AG09319 (cell line): ENCODE measurements at regions not wholly inside any gene's neighbourhood (a gene's known extent, or its start where the extent isn't known, plus 50 kb on each side); places are given as distances from the start of the nearest gene placed in this dataset.
"Not testable (repeated sequence)": the region's sequence is repeated elsewhere in the genome, so short reads cannot be mapped to it uniquely, and the experiment has no call there.

Source experiments
- DNase-seq: peaks from one replicate; pipeline ENCODE4 v3.0.0-alpha.2; 2010; ENCODE audit warnings: low read depth; ENCODE audit errors: extremely low read depth
- TF ChIP-seq, protein P1 (sequence below): IDR thresholded peaks from 2 replicates; pipeline ENCODE4 v1.5.1; 2011; ENCODE audit warnings: low read depth, mild to moderate bottlenecking, inconsistent platforms, low read length, moderate library complexity

DNA sequence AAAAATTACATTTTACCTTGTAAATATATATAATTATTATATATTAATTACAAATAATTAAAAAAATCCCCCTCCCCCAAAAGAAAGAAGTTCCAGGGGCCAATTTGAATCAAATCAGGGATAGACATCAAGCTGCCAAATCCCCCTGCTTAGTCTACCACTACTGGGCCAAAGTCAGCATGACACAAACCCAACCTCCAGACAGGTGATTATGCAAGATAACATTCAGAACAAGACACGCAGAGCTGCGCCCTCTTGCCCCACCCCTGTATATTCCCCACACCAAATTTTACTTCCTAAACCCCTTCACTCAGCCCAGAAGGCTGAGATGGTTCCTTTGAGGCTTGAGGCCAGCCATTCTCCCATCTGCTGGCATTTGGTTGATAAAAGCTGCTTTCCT lies 2059.1 kb upstream of the CDH6 start:
- no peak for DNase-seq

DNA sequence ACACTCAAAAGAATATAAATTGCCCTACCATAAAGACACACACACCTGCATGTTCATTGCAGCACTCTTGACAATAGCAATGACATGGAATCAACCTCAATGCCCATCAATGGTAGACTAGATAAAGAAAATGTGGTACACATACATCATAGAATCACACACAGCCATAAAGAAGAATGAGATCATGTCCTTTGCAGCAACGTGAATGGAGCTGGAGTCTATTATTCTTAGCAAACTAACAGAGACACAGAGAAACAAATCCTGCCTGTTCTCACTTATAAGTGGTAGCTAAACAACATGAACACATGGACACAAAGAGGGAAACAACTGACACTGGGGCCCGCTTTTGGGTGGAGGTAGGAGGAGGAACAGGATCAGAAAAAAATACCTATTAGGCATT lies 2062.2 kb upstream of the CDH6 start:
- DNase-seq: no peak
- TF ChIP-seq, protein P1, sequence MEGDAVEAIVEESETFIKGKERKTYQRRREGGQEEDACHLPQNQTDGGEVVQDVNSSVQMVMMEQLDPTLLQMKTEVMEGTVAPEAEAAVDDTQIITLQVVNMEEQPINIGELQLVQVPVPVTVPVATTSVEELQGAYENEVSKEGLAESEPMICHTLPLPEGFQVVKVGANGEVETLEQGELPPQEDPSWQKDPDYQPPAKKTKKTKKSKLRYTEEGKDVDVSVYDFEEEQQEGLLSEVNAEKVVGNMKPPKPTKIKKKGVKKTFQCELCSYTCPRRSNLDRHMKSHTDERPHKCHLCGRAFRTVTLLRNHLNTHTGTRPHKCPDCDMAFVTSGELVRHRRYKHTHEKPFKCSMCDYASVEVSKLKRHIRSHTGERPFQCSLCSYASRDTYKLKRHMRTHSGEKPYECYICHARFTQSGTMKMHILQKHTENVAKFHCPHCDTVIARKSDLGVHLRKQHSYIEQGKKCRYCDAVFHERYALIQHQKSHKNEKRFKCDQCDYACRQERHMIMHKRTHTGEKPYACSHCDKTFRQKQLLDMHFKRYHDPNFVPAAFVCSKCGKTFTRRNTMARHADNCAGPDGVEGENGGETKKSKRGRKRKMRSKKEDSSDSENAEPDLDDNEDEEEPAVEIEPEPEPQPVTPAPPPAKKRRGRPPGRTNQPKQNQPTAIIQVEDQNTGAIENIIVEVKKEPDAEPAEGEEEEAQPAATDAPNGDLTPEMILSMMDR: no peak

More for the DNA sequence above, 2059.1 kb upstream of the CDH6 start:
- TF ChIP-seq, protein P1: no peak

DNA sequence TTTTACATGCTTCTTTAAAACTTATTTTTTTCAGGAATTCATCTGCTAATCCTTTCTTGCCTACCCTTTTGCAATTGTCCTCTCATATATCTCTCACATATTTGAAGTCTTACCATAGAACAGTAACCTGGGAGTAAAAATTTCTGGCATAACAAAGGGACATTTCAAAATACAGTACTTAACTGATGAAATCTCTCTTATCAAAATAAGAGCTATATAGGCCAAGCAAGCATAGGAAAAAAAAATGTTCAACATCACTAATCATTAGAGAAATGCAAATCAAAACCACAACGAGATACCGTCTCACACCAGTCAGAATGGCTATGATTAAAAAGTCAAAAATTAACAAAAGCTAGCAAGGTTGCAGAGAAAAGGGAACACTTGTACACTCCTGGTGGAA lies 2062.7 kb upstream of the CDH6 start:
- DNase-seq: no peak
- TF ChIP-seq, protein P1: no peak

DNA sequence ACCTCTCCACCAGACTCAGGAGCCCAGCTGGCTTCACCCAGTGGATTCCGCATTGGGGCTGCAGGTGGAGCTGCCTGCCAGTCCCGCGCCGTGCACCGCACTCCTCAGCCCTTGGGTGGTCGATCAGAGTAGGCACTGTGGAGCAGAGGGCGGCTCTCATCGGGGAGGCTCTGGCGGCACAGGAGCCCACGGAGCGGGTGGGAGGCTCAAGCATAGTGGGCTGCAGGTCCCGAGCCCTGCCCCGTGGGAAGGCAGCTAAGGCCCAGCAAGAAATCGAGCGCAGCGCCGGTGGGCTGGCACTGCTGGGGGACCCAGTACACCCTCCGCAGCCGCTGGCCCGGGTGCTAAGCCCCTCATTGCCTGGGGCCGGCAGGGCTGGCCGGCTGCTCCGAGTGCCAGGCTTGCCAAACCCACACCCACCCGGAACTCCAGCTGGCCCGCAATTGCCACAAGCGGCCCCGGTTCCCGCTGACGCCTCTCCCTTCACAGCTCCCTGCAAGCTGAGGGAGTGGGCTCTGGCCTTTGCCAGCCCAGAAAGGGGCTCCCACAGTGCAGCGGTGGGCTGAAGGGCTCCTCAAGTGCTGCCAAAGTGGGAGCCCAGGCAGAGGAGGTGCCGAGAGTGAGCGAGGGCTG lies 2065.8 kb upstream of the CDH6 start:
- DNase-seq: not testable (repeated sequence)

DNA sequence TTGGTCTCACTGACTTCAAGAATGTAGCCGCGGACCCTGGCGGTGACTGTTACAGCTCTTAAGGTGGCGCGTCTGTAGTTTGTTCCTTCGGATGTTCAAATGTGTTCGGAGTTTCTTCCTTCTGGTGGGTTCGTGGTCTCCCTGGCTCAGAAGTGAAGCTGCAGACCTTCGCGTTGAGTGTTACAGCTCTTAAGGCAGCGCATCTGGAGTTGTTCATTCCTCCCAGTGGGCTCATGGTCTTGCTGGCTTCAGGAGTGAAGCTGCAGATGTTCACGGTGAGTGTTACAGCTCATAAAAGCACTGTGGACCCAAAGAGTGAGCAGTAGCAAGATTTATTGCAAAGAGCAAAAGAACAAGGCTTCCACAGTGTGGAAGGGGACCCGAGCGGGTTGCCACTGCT lies 2067.0 kb upstream of the CDH6 start:
- DNase-seq: not testable (repeated sequence)

DNA sequence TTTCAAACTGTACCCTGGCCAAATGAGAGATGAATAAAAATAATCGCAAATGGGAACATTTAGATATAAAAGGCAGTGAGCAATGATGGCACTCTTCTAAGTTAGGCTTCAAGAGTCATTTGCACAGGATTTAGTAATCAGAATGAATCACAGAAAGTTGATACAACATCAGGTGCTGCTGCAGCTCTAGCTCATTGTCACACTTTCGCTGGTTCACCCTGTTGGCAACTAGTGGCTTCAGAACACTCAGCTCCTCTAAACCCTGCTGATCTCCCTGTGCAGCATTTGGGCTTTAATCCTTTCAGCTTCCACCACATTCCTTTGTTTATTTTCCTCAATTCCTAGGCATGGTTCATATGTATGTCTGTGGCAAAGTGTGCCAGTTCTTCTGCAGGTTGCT lies 2071.2 kb upstream of the CDH6 start:
- TF ChIP-seq, protein P1: no peak
- no peak for DNase-seq

DNA sequence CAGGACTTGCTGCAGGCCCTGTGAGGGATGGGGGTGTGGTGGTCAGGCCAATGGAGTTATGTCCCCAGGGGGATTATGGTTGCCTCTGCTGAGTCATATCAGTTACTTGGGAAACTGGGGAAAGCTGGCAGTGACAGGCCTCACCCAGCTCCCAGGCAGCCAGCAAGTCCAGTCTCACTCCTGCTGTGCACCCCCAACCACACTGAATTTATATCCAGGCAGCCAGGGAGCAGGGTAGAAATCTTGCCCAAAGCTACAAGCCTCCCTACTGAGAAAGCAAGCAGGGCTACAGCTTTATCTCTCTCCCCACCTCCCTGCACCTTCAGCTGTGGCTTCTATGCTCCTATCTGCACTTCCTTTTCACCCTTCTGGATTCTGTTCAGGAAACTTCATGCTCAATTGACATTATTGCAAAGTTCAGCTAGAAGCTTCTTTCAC lies 2076.0 kb upstream of the CDH9 start:
- TF ChIP-seq, protein P1: no peak
- no peak for DNase-seq

DNA sequence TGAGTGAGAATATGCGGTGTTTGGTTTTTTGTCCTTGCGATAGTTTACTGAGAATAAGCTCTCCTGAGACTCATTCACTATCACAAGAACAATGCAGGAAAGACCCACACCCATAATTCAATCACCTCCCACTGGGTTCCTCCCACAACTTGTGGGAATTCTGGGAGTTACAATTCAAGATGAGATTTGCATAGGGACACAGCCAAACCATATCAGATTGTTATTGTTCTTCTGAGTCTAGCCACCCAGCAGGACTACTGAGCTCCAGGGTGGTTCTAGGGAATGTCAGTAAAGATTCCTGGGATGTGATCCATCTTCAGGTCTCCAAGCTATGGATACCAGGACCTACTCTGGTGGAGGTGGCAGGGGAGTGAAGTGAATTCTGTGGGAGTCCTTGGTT lies 2075.1 kb upstream of the CDH9 start:
- TF ChIP-seq, protein P1: no peak
- DNase-seq: no peak
